SK-N-SH treated with all-trans-retinoic acid at 6 μM for 48 hours (cell line): ENCODE measurements at regions not wholly inside any gene's neighbourhood (a gene's known extent, or its start where the extent isn't known, plus 50 kb on each side); places are given as distances from the start of the nearest gene placed in this dataset.
"Not testable (repeated sequence)": the region's sequence is repeated elsewhere in the genome, so short reads cannot be mapped to it uniquely, and the experiment has no call there.

Experiments
- GLIS3 ChIP-seq: fragments of 250-450 bp; sonication (Bioruptor Pico); IDR thresholded peaks from 2 replicates; pipeline ENCODE4 v1.5.0; 2020; ENCODE audit warnings: mild to moderate bottlenecking, moderate library complexity
- OSR1 ChIP-seq: fragments of 250-450 bp; sonication (Bioruptor Pico); IDR thresholded peaks from 2 replicates; pipeline ENCODE4 v1.8.0; 2022; ENCODE audit warnings: moderate library complexity, mild to moderate bottlenecking, inconsistent platforms
- PATZ1 ChIP-seq: fragments of 250-450 bp; sonication (Bioruptor Pico); IDR thresholded peaks from 2 replicates; pipeline ENCODE4 v1.8.0; 2020; ENCODE audit warnings: mild to moderate bottlenecking, moderate library complexity, borderline replicate concordance
- POU6F1 ChIP-seq: fragments of 250-450 bp; sonication (Bioruptor Pico); IDR thresholded peaks from 2 replicates; pipeline ENCODE4 v1.8.0; 2021; ENCODE audit warnings: low read depth, mild to moderate bottlenecking, moderate library complexity, borderline replicate concordance
- PPARA ChIP-seq: fragments of 250-450 bp; sonication (Bioruptor Pico); IDR thresholded peaks from 2 replicates; pipeline ENCODE4 v1.5.0; 2020; ENCODE audit warnings: mild to moderate bottlenecking, borderline replicate concordance
- RARB ChIP-seq: fragments of 250-450 bp; sonication (Bioruptor Pico); IDR thresholded peaks from 2 replicates; pipeline ENCODE4 v1.8.0; 2021; ENCODE audit warnings: mild to moderate bottlenecking, moderate library complexity
- ZC3H10 ChIP-seq: fragments of 250-450 bp; sonication (Bioruptor Pico); IDR thresholded peaks from 2 replicates; pipeline ENCODE4 v1.5.1; 2021; ENCODE audit warnings: mild to moderate bottlenecking, moderate library complexity
- ZFP3 ChIP-seq: fragments of 250-450 bp; sonication (Bioruptor Pico); IDR thresholded peaks from 2 replicates; pipeline ENCODE4 v1.5.0; 2020; ENCODE audit warnings: mild to moderate bottlenecking, moderate library complexity
- ZNF565 ChIP-seq: fragments of 450-650 bp; formaldehyde crosslinking; conservative IDR thresholded peaks from 2 replicates; pipeline ENCODE4 v1.5.0; 2020; ENCODE audit warnings: low read depth, mild to moderate bottlenecking, moderate library complexity
- ZNF70 ChIP-seq: fragments of 450-650 bp; formaldehyde crosslinking; IDR thresholded peaks from 2 replicates; pipeline ENCODE4 v1.5.0; 2020; ENCODE audit warnings: mild to moderate bottlenecking, moderate library complexity

GRCh38 chr4:79592218-79592617 is 184.2 kb upstream of the GK2 start:
- not testable (repeated sequence) for TF ChIP-seq RARB; ZFP3 (CRISPR knock-in tag); POU6F1; PATZ1; OSR1 (CRISPR knock-in tag); GLIS3; ZNF565 (CRISPR knock-in tag); ZNF70 (CRISPR knock-in tag); ZC3H10 (CRISPR knock-in tag); PPARA (CRISPR knock-in tag)
